GM21529 (cell line): ENCODE measurements at regions not wholly inside any gene's neighbourhood (a gene's known extent, or its start where the extent isn't known, plus 50 kb on each side); places are given as distances from the start of the nearest gene placed in this dataset.
"Not testable (repeated sequence)": the region's sequence is repeated elsewhere in the genome, so short reads cannot be mapped to it uniquely, and the experiment has no call there.

Experiments
- ATAC-seq: cut with Tn5 transposase; IDR thresholded peaks from one replicate; pipeline ENCODE4 v1.9.1; 2021; ENCODE audit not compliant: unreplicated experiment

- ATAC-seq = no peak
Measured at GRCh38 chr1:214859647-214860046, 222.9 kb upstream of the KCNK2 start.

- ATAC-seq = no peak
Measured at GRCh38 chr1:214861615-214862014, 220.9 kb upstream of the KCNK2 start.

- ATAC-seq = no peak
Measured at GRCh38 chr1:214862421-214862820, 220.1 kb upstream of the KCNK2 start.

- no peak for ATAC-seq
Measured at GRCh38 chr1:214864896-214865688, 217.4 kb upstream of the KCNK2 start.

GRCh38 chr1:214870426-214870825 is 212.1 kb upstream of the KCNK2 start:
- not testable (repeated sequence) for ATAC-seq

GRCh38 chr1:214880956-214881355 is 201.6 kb upstream of the KCNK2 start:
- ATAC-seq = no peak

GRCh38 chr1:214882616-214883015 is 199.9 kb upstream of the KCNK2 start:
- ATAC-seq = no peak

- ATAC-seq = no peak
Measured at GRCh38 chr1:214895011-214895600, 187.4 kb upstream of the KCNK2 start.

- ATAC-seq = no peak
Measured at GRCh38 chr1:214896921-214897320, 185.6 kb upstream of the KCNK2 start.

GRCh38 chr1:214897581-214897980 is 185.0 kb upstream of the KCNK2 start:
- ATAC-seq = no peak

- ATAC-seq = no peak
Measured at GRCh38 chr1:214898161-214898560, 184.4 kb upstream of the KCNK2 start.

GRCh38 chr1:214898718-214899117 is 183.8 kb upstream of the KCNK2 start:
- no peak for ATAC-seq

- no peak for ATAC-seq
Measured at GRCh38 chr1:214899908-214900460, 182.6 kb upstream of the KCNK2 start.

- no peak for ATAC-seq
Measured at GRCh38 chr1:214900590-214900989, 181.9 kb upstream of the KCNK2 start.

GRCh38 chr1:214901718-214902117 is 180.8 kb upstream of the KCNK2 start:
- ATAC-seq = no peak

- ATAC-seq = no peak
Measured at GRCh38 chr1:214902636-214903320, 179.8 kb upstream of the KCNK2 start.

- no peak for ATAC-seq
Measured at GRCh38 chr1:214912127-214912526, 170.4 kb upstream of the KCNK2 start.

- no peak for ATAC-seq
Measured at GRCh38 chr1:214913966-214914365, 168.6 kb upstream of the KCNK2 start.

- no peak for ATAC-seq
Measured at GRCh38 chr1:214917081-214917635, 165.4 kb upstream of the KCNK2 start.

- no peak for ATAC-seq
Measured at GRCh38 chr1:214918745-214919144, 163.8 kb upstream of the KCNK2 start.

GRCh38 chr1:214920337-214920736 is 162.2 kb upstream of the KCNK2 start:
- no peak for ATAC-seq
